K562 (cell line): ENCODE measurements at regions not wholly inside any gene's neighbourhood (a gene's known extent, or its start where the extent isn't known, plus 50 kb on each side); places are given as distances from the start of the nearest gene placed in this dataset.

Experiments used
- BACH1 ChIP-seq: fragments of 200-800 bp; sonication (Bioruptor generic); IDR thresholded peaks from 2 replicates; pipeline ENCODE4 v1.6.1; 2016; ENCODE audit warnings: missing genetic modification characterization, missing compliant biosample characterization
- BCL6 ChIP-seq: fragments of 250-450 bp; sonication (Bioruptor Pico); IDR thresholded peaks from 2 replicates; pipeline ENCODE4 v1.4.0; 2020
- CBFA2T3 ChIP-seq: fragments of 450-650 bp; IDR thresholded peaks from 2 replicates; pipeline ENCODE4 v1.6.1; 2017
- ERF ChIP-seq: fragments of 450-650 bp; formaldehyde crosslinking; IDR thresholded peaks from 2 replicates; pipeline ENCODE4 v1.4.0; 2020; ENCODE audit warnings: mild to moderate bottlenecking, mixed read lengths
- NR4A1 ChIP-seq, 2 experiments: fragments of 250-450 bp in 1 of 2; fragments of 450-650 bp in 1 of 2; sonication (Bioruptor Pico) in 1 of 2; IDR thresholded peaks; 2 replicates each; pipeline versions ENCODE4 v1.4.0 to v1.6.1; 2016 to 2020; ENCODE audit warnings: mild to moderate bottlenecking in 2 of 2, missing compliant biosample characterization in 1 of 2, missing genetic modification characterization in 1 of 2, moderate library complexity in 1 of 2
- YY1 ChIP-seq, 3 experiments: IDR thresholded peaks; 2 replicates each; pipeline ENCODE4 v1.6.1; 2011; ENCODE audit warnings: low read length in 2 of 3, mild to moderate bottlenecking in 2 of 3, moderate library complexity in 2 of 3, borderline replicate concordance in 1 of 3, control low read depth in 1 of 3, low read depth in 1 of 3; ENCODE audit not compliant: insufficient read depth in 3 of 3, insufficient replicate concordance in 2 of 3, control insufficient read depth in 1 of 3, insufficient read length in 1 of 3; ENCODE audit errors: extremely low read depth in 1 of 3
- ZNF347 ChIP-seq: fragments of 450-650 bp; formaldehyde crosslinking; IDR thresholded peaks from 2 replicates; pipeline ENCODE4 v1.4.0; 2020; ENCODE audit warnings: low read depth, mild to moderate bottlenecking, moderate library complexity
- TF ChIP-seq, protein P1 (sequence below), 2 experiments: fragments of 450-650 bp; formaldehyde crosslinking in 1 of 2; IDR thresholded peaks; 2 replicates each; pipeline versions ENCODE4 v1.4.0 to v1.6.1; 2014 to 2020; ENCODE audit warnings: mild to moderate bottlenecking in 2 of 2, borderline replicate concordance in 1 of 2, low read depth in 1 of 2
- TF ChIP-seq, protein P2 (sequence below): fragments of 200-800 bp; sonication (Bioruptor generic); IDR thresholded peaks from 2 replicates; pipeline ENCODE4 v1.6.1; 2017; ENCODE audit warnings: missing genetic modification characterization, missing compliant biosample characterization
- TF ChIP-seq, protein P3 (sequence below): sonication (generic); IDR thresholded peaks from 2 replicates; pipeline ENCODE4 v1.6.1; 2016

DNA sequence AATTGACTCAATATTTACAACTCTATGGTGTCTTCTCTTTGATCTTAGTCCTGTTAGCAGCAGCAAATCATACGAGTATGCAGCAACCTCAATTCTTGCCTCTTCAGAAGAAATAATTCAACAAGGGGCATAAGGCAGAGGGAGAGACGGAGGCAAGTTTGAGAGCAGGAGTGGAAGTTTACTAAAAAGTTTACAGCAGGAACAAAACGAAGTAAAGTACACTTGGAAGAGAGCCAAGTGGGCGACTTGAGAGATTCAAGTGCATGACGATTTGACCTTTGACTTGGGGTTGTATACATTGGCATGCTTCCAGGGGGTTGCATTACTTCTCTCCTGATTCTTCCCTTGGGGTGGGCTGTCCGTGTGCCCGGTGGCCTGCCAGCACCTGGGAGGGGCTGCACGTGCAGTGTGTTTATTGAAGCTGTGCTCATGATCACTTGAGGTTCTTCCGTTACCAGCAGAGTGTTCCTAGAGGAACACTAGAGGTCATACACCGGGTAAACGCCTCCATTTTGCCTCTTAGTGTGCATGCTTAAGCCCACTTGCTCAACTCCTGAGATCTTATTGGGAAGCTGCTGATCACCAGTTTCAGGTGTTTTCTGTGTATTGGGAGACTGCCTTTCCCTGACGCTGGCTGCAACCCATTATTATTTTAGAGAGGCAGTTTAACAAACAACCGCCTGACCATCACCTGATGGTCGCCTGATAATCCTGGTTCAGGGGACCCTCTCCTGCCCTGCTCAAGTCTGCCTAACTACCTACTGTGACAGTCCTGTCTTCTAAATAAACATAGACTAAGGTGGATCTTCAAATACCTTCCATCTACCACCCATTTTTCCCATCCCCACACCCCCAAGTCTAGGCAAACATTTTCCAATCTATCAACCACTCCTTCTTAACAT lies 172.4 kb upstream of the MYLIP start (continued):
- TF ChIP-seq, protein P1, sequence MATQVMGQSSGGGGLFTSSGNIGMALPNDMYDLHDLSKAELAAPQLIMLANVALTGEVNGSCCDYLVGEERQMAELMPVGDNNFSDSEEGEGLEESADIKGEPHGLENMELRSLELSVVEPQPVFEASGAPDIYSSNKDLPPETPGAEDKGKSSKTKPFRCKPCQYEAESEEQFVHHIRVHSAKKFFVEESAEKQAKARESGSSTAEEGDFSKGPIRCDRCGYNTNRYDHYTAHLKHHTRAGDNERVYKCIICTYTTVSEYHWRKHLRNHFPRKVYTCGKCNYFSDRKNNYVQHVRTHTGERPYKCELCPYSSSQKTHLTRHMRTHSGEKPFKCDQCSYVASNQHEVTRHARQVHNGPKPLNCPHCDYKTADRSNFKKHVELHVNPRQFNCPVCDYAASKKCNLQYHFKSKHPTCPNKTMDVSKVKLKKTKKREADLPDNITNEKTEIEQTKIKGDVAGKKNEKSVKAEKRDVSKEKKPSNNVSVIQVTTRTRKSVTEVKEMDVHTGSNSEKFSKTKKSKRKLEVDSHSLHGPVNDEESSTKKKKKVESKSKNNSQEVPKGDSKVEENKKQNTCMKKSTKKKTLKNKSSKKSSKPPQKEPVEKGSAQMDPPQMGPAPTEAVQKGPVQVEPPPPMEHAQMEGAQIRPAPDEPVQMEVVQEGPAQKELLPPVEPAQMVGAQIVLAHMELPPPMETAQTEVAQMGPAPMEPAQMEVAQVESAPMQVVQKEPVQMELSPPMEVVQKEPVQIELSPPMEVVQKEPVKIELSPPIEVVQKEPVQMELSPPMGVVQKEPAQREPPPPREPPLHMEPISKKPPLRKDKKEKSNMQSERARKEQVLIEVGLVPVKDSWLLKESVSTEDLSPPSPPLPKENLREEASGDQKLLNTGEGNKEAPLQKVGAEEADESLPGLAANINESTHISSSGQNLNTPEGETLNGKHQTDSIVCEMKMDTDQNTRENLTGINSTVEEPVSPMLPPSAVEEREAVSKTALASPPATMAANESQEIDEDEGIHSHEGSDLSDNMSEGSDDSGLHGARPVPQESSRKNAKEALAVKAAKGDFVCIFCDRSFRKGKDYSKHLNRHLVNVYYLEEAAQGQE (IDR thresholded peaks at IDR 0.05; ENCODE audit: borderline replicate concordance), result no peak
- TF ChIP-seq, protein P1 (CRISPR knock-in tag; IDR thresholded peaks at IDR 0.05; ENCODE audit: low read depth), result no peak
- TF ChIP-seq CBFA2T3, result 0 out of 2 replicates have a peak, but pooled peaks have one; percentile 16
- TF ChIP-seq BACH1 (tag), result 0 out of 2 replicates have a peak, but pooled peaks have one; percentile 19
- TF ChIP-seq ZNF347, result no peak
- TF ChIP-seq ERF (CRISPR knock-in tag), result no peak
- TF ChIP-seq, protein P2, sequence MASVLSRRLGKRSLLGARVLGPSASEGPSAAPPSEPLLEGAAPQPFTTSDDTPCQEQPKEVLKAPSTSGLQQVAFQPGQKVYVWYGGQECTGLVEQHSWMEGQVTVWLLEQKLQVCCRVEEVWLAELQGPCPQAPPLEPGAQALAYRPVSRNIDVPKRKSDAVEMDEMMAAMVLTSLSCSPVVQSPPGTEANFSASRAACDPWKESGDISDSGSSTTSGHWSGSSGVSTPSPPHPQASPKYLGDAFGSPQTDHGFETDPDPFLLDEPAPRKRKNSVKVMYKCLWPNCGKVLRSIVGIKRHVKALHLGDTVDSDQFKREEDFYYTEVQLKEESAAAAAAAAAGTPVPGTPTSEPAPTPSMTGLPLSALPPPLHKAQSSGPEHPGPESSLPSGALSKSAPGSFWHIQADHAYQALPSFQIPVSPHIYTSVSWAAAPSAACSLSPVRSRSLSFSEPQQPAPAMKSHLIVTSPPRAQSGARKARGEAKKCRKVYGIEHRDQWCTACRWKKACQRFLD (CRISPR knock-in tag), result no peak
- TF ChIP-seq BCL6 (CRISPR knock-in tag), result no peak
- TF ChIP-seq NR4A1 (CRISPR knock-in tag; IDR thresholded peaks at IDR 0.05), result no peak
- no peak for TF ChIP-seq NR4A1 (tag; IDR thresholded peaks at IDR 0.05)
- TF ChIP-seq, protein P3, sequence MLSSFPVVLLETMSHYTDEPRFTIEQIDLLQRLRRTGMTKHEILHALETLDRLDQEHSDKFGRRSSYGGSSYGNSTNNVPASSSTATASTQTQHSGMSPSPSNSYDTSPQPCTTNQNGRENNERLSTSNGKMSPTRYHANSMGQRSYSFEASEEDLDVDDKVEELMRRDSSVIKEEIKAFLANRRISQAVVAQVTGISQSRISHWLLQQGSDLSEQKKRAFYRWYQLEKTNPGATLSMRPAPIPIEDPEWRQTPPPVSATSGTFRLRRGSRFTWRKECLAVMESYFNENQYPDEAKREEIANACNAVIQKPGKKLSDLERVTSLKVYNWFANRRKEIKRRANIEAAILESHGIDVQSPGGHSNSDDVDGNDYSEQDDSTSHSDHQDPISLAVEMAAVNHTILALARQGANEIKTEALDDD, result no peak
- TF ChIP-seq YY1 (IDR thresholded peaks at IDR 0.05; ENCODE audit: borderline replicate concordance in 1 of 3, control insufficient read depth in 1 of 3, extremely low read depth in 1 of 3, insufficient read depth in 3 of 3, insufficient read length in 1 of 3, insufficient replicate concordance in 2 of 3, low read depth in 1 of 3, low read length in 2 of 3), result peak in 1 of 3 experiments; percentile 65
